HG02884 (cell line): ENCODE measurements at regions not wholly inside any gene's neighbourhood (a gene's known extent, or its start where the extent isn't known, plus 50 kb on each side); places are given as distances from the start of the nearest gene placed in this dataset.

Source experiments
- ATAC-seq: cut with Tn5 transposase; IDR thresholded peaks from one replicate; pipeline ENCODE4 v1.9.1; 2021; ENCODE audit warnings: mild to moderate bottlenecking, moderate library complexity; ENCODE audit not compliant: unreplicated experiment

DNA sequence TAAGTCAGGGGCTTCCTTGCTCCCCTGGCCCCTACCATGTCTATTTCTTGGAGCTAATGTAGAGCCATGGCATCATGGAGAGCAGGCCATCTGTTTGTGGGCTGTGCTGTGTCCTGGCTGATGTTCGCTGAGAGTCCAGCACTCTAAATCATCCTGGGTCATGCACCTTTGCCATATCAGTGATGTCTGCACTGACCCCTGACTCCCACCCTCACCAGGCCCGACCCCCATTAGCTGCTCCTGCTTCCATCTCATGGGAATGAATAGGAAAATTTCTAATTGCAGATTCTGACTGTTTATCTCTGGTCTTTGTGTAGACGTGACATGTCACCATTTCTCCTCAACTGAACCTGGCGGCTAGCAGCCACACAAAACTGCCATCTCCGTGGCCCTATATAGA is 236.9 kb downstream of the NSG2 start:
- no peak for ATAC-seq

DNA sequence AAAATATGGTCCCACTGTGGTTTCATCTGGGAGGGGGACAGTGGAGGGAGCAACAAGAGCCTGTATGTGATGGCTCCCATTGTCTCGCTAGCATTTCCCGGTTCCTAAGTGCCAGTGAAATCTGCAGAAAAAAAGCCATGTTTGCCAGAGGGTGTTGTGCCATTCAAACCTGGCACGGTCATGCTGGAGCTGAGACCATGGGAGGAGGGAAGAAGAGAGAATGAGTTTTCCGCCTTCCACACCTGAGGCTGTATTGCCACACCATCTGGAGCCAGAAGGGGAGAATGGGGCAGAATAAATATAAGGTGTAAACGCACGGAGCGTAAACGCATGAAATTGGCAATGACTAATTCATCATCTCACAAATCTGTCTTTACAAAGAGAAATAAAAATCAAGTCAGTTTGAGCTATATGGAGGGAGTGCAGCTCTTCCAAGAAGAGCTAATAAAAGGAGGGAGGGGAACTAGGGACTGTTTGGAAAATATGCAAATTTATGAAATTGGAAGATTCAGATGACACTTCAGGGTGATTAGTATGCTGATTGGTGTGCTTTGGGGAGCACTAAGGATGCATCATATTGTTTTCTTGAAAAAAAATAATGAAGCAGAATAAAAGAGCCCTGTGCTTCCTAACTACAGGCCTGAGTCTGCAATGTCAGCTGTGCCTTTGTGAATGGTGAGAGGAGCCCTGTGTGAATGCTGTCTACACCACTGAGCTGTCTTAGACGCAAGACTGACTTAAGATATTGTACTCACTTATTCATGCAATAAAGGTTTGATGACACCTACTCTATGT is 237.9 kb downstream of the NSG2 start:
- ATAC-seq, result no peak

DNA sequence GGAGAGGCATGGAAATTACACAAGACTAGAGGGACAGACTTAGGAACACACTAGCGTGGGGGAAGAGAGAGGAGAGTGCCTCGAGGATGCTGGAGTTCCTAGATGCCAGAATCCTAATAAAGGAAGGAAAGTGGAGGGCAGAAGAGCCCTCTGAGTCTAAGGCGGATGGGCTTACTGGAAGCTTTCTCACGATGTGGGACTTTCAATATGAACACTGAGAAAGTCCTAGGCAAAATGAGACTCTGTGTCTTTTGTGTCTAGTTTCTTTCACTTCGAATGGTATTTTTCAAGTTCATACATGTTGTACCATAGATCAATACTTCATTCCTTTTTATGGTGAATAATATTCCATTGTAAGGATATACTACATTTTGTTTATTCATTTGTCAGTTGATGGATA is 239.4 kb downstream of the NSG2 start:
- ATAC-seq, result no peak

DNA sequence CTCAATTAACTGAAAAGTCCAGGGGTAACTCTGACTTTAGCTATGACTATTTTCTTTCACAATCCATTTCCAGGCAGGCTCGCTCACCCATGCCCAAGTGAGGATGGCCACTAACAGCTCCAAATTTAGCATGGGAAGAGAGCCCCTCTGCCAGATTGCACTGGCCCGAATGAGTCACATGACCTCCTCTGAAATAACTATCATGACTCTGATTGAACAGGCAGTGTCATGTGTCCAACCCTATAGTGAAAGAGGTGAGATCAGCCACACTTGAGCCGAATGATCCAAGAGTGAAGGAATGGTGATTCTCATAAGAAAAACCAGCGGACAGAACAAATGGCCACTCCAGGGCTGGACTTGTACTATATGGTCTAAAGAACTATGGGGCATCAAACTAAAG is 242.3 kb downstream of the NSG2 start:
- no peak for ATAC-seq

DNA sequence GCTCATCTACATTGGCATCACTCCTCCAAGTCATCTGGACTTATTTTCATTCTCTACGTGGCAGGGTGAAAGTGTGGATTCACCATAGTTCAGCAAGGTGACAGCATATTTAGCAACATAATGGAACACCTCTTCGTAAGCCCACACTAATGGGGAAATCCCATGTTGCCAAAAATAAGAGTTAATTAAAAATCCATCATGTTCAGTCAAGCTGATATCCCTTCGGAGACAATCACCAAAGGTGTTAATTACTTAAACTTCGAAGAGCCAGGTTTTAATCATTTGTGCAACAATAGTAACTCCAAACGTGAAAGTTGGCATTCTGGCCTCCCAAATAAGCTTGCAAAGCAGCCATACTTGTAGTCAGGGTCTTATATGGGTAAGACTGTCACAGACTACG is 242.9 kb downstream of the NSG2 start:
- no peak for ATAC-seq

DNA sequence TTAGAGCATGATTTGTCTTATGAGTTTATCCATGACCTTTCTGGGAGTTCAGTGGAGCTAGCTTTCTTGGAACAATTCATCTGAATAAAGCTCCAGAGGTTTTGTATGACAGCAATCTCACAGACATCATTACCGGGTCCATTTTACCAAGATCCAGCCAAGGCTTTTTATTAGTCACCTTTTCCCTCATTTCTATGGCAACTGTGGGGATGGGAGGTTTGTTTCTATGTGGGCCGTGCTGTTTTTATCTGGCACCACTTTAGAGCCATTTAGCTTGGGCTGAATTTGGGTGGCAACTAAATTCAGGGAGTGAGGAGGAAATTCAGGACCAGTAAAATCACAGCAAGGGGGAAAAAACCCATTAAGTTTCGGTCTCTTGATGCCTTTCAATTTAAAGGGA is 245.7 kb downstream of the NSG2 start:
- ATAC-seq, result no peak

DNA sequence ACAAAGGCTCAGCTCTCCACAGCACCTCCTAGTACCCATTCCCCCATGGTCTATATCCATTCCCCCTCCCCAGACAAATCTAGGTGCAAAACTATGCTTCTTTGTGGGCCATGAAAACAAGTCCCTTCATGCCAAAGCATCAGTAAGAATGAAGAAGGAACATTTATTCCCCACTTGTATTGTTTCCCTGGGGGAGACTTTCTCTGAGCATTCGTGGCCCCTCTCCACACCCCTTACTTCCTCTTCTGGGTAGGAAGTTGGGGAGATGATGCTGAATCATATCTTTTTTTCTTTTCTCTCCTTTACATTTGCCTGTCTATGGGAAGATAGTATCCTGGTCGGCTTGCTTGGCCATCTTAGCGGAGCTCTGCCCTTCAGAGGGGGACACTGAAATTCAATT is 246.8 kb downstream of the NSG2 start:
- no peak for ATAC-seq

DNA sequence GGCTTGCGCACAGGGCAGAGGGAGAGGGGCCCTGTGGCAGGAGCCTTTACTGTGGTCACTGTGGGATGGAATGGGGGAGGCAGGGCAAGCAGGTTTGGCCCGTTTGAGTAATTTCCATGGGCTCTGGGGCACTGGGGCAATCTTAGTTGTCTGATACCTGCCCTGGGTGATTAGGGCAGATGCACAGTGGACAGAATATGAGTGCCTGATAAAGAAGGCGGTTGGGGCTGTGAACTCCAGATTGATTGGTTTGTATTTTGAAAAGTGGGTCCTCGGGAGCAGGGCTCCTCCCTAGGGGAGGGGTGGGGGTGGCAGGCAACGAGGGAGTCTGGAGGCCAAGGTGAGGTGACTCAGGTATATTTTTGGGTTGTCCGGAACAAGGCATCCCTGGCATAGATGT is 247.5 kb downstream of the NSG2 start:
- no peak for ATAC-seq

DNA sequence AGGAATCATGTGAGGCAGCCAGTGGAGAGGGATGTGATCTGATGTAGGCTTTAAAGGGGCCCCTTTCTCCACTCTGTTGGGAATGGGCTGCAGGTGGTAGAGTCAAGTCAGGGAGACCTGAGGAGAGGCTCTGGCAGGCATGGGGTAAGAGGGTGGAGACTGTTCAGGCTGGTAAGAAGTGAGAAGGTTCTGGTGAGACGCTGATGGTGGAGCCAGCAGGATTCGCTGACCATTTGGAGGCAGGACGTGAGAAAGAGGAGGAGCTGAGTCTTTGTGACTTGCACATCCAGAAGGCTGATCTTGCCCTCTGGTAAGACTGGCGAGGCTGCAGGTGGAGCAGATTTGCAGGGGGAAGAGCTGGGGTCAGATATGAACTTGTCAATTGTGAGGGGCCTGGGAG is 248.0 kb downstream of the NSG2 start:
- no peak for ATAC-seq

DNA sequence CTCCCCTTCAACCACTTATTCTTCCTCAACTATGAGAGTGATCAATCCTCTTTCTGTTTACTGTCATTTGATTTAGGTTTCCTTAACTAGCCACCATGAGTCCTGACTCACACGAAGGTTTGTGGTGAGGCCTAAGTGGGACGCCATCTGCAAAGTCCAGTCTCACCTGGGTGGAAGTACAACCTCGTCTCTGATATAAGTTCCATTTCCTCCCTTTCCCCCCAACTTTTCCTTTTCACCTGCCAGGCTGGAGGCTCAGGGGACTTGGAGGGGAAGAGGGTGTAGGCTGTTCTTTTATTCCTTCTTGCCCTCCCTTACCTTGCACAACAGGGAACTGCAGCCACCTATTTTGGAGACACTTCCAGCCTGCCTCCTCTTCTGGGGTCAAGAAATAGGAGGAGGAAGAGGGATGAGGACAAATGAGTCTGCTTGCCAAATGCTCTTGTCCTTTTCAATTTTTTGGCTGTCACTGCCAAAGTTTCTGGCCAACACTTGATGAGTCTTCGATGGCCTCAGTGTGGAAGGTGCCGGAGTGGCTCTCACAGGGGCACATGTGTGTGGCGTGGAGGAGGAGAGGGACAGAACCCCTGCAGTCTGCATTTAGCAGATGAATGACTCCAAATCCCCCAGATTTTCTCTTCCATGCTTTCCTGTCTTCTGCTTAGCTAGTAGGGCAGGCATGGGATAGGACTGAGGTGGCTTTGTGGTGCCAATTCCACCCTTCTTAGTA is 249.6 kb downstream of the NSG2 start:
- ATAC-seq, result no peak

DNA sequence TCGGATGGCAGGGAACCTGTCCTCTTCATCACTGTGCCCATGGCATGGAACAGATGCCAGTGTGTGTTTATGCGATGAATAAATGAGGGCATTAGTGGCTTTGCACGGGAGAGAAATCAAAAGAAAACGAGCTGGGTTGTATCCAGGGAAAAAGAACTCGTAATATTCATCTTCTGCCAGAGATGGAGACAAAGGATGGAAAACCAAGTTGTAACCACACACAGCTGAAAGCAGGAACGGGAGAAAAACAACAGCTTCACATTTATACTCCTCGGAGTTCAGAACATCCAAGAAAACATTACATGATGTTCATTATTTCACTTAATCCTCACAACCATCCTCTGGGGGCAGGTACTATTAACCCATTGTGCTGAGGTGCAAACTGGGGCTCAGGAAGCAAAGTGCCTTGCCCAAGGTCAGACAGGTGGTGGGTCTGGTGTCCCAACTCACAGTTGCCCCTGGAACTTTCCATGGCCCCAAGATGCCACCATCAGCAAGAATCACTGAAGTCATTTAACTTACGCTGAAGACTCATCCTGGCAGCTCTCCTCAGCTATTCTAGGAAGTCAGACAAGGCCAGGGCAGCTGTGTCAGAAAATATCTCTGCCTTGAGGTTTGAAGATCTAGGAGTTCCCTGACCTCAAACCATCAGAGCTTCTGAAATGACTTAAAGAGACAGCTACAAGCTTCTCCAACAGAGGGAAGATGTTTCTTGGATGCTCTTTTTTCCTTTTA is 250.4 kb downstream of the NSG2 start:
- ATAC-seq, result no peak

DNA sequence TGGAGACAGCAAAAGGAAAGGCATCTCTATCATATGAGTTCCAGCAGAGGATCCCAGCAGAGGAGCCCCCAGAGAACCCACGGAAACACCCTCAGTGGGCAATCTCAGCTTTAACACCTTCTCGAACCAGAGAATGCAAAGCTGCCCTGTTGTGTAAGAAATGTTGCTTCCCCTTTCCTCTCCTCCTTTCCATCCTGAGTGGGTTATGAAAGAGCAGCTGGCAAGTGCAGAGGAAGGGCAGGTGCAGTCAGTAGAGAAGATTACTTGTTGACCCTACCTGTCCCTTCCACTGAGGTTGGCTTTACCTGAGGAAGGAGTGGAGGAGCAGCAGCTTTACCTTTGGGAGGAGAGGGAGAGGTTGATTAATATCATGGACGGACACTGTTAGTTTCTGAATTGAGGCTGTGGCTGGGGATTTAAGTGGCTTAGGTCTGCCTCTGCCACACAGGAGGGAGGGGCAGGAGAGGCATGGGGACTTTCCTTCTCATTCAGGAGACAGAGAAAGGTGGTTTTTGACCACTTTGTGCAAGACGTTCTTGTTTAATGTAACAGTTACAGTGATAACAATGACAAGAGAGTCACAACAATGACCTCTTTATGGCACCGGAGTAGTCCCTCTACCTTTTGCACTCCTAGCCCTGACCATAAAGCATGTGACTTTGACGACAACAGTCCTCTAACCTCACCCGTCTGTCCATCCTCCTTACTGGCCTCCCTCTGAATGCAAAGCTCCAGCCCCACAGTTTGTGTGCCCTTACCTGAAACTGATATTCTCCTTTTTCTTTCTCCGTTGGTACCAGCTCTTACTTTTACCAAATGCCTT is 254.8 kb downstream of the NSG2 start:
- no peak for ATAC-seq

DNA sequence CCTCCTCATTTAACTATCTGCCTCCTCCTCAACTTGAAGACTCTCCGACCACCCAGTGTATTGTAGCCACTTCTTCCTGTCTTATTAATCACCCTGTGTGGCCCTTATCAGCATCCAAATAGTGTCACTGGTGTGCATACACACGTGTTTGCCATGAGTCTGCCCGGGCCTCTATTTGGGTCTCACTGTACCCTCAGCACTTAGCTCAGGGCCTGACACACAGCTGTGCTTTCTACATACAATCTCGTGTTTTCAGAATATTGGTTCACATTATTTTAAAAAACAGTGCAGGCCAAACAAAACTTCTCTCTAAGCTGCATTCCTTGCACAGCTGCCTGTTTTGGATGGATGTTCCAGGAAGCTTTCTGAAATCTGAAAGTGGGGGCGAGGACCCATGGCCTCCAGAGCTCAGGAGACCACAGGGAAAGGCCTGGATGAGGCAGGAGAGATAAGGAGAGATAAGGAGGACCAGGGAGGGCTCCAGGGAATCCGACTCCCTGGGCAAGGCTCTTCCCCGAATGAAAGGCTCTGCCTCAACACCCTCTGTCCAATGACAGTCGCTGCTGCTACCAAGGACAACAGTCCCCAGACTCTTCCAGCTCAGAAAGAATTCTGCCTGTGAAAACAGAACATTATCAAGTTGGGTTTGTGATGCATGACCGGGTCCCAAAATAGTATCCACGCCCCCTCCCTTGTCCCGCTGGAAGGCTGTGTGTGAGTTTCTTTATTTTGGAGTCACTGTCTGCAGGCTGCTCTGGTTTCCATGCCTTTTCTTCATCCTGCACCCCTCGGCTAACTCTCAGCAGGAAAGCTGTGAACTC is 255.6 kb downstream of the NSG2 start:
- no peak for ATAC-seq

DNA sequence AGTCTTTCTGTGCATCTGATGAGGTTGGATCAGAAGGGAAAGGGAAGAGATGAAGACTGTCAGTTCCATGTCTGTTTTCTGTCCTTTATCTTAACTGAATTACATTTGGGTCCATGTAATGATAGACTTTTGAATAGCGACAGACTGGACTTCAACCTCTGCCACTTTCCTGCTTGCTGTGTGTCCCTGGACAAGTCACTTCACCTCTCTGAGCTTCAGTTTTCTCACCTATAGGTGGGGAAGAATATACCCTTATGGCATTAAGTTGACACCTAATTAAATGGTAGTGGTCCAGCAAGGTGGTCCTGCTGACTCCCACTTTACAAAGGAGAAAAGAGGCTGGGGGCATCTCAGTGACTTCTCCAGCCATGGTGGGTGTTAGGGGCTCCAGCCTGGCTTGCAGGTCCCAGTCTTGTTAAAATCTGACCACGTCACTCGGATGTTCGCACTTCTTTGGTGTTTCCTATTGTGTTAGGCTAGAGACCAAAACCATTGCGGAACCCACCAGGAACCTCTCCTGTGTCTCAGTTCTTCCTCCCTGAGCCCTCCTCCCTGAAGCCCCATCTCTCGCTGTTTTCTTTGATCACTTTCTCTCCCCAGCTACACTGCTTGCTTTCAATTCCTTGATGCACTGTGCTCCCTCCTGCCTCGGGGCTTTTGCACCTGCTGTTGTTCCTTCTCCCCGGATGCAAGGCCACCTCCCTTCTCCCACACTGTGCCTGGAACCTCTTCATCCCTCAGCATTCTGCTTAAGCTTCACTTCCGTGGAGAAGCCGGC is 256.5 kb downstream of the NSG2 start:
- no peak for ATAC-seq

DNA sequence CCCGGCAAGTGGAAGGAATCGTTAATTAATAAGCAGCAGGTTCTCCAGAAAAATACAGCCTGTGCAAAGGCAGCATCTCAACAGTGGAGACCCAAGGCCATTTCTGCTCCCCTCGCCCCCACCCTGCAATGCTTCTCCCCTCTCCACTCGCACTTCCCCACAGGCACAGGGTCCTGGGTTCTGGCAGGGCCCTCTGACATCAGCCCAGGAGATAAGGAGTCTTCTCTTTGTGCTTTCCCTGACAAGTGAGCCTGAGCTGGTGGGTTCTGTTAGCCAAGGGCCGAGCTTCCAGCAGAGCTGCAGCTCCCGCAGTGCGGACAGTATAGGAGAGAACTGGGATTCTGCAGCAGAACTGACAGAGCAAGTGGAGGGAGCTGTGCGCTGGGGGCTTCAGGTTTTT is 257.5 kb downstream of the NSG2 start:
- no peak for ATAC-seq

DNA sequence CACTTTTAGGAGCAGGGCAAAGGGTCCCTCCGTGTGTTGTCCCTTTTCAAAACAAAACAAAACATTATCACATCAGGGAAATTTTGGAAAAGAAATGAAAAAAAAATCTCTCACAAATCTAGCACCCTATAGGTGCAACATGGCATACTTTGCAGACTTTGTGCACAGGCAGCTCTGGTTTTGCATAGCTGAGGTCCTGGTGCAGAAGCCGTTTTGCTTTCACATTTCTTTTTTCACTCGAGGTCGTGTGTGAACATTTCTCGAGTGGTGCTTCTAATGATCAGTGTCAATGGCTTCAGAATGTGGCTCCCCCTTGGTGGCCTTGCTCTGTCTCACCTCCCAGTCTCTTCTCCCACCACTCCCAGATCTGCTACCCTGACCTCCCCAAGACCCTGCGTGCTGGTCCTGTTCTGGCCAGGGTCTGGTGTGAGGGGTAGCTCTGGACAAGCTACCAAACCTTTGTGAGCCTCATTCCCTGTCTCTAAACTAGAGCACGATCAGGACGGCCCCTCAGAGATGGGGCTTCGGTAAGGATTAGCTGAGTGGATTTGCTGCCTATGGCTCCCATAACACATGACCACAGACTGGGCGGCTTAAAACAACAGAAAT is 258.0 kb downstream of the NSG2 start:
- ATAC-seq, result no peak

DNA sequence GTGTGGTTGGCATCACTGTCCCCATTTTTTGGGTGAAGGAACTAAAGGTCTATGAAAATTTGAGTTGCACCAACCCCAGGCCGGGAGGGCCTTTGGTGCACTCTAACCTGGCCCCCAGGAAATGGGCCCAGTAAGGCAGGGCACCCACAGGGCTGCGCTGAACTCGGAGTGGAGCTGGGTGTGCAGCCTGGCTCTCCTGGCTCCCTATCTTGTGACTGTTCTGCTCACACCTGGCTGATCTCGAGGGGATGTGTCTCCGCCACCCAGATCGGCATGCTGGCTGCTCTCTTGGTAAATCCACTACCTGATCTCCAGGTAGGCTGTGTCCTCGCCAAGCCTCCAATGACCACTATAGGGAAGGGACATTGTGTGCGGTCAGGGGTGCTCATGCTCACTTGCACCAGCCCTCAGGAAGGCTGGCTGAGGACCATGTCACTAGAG is 259.8 kb downstream of the NSG2 start:
- no peak for ATAC-seq

DNA sequence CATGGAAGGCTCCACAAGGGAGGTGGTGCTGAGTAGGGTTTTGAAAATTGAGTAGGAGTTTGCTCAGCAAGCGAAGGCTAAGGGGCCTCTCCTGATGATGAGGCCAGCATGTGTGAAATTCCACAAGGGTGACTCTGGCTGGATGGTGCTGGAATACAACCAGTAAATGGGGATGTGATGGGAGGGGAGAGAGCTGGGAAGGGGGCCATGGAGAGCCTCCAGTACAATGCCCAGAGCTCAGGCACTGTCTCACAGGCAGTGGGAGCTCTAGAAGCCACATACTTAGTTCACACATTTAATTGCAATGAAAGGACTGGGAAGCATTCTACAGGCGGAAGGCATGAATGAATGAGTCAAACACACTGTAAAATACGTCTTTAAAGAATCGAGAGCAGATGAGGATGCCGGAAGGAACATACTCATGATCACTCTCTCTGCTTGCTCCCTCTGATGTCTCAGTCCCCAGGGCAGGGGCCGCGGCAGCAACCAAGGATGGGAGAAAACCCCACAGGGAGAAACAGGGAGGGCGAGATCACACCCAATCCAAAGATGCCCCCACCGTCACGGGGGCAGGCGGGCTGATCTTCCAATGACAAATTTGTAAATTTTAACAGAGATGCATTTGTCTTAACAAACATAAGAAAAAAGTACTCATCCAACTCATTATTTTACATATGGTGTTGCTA is 261.0 kb downstream of the NSG2 start:
- ATAC-seq, result no peak
